Colonic mucosa (tissue), 4 donors: ENCODE measurements at regions not wholly inside any gene's neighbourhood (a gene's known extent, or its start where the extent isn't known, plus 50 kb on each side); places are given as distances from the start of the nearest gene placed in this dataset.

Experiments used
- DNase-seq: peaks from one replicate; pipeline ENCODE4 v3.0.0-alpha.2; 2020
- H3K27ac ChIP-seq: fragments of 200-600 bp; one replicate; pipeline ENCODE4 v1.8.0; 2021
- H3K27me3 ChIP-seq: fragments of 200-600 bp; one replicate; pipeline ENCODE4 v1.8.0; 2021
- H3K36me3 ChIP-seq: fragments of 200-600 bp; one replicate; pipeline ENCODE4 v1.8.0; 2021
- H3K4me1 ChIP-seq: fragments of 200-600 bp; one replicate; pipeline ENCODE4 v1.8.0; 2021; ENCODE audit warnings: mild to moderate bottlenecking
- H3K4me3 ChIP-seq: fragments of 200-600 bp; one replicate; pipeline ENCODE4 v1.8.0; 2021
- H3K9ac ChIP-seq, 2 donors: one replicate each; pipeline ENCODE4 v1.7.0; 2013; ENCODE audit warnings: control low read depth in 2 of 2, low read depth in 2 of 2, low read length in 2 of 2
- H3K9me3 ChIP-seq: fragments of 200-600 bp; one replicate; pipeline ENCODE4 v1.8.0; 2021
- CTCF ChIP-seq: fragments of 200-600 bp; IDR thresholded peaks from one replicate; pipeline ENCODE4 v1.8.0; 2022; ENCODE audit warnings: antibody characterized with exemption, mild to moderate bottlenecking
- intact Hi-C: fragments of 100-400 bp; cut with DNase I; formaldehyde crosslinking; loops from one replicate; pipeline ENCODE4 v1.14.1; 2022
- donor health status: healthy.
- donor health status: DM: no; HTN: no; CAD: no.
- donor health status: DM: no; HTN: no; CAD: no.

GRCh38 chr2:150625741-150626140 is 138.3 kb upstream of the RND3 start:
- no peak overlapping the region for H3K9ac ChIP-seq
- DNase-seq, result no peak
- H3K27me3 ChIP-seq, result no peaks in the 10 kb centered on the region
- TF ChIP-seq CTCF, result no peak
- no peaks in the 10 kb centered on the region for H3K4me1 ChIP-seq
- intact Hi-C loops, result no loop called here
- H3K9me3 ChIP-seq, result no peaks in the 10 kb centered on the region
- H3K36me3 ChIP-seq, result no peaks in the 10 kb centered on the region
- no peak overlapping the region for H3K27ac ChIP-seq
- H3K4me3 ChIP-seq, result no peak overlapping the region

GRCh38 chr2:150625303-150625702 is 137.8 kb upstream of the RND3 start:
- Histone ChIP-seq H3K36me3 (no peaks in the 10 kb centered on the region), H3K9ac (no peak overlapping the region), H3K4me1 (no peaks in the 10 kb centered on the region), H3K27me3 (no peaks in the 10 kb centered on the region), H3K27ac (no peak overlapping the region), H3K4me3 (no peak overlapping the region), H3K9me3 (no peaks in the 10 kb centered on the region)
- intact Hi-C loops, result no loop called here
- no peak for TF ChIP-seq CTCF
- no peak for DNase-seq

GRCh38 chr2:150624001-150624401 is 136.5 kb upstream of the RND3 start:
- Histone ChIP-seq H3K4me1 (no peaks in the 10 kb centered on the region), H3K9ac (no peak overlapping the region), H3K9me3 (no peaks in the 10 kb centered on the region), H3K4me3 (no peak overlapping the region), H3K27me3 (no peaks in the 10 kb centered on the region), H3K36me3 (no peaks in the 10 kb centered on the region), H3K27ac (no peak overlapping the region)
- intact Hi-C loops, result no loop called here
- DNase-seq, result no peak
- TF ChIP-seq CTCF, result no peak

- H3K4me1 ChIP-seq, result no peaks in the 10 kb centered on the region
- no peak overlapping the region for H3K27ac ChIP-seq
- H3K4me3 ChIP-seq, result no peak overlapping the region
- H3K36me3 ChIP-seq, result no peaks in the 10 kb centered on the region
- DNase-seq, result no peak
- H3K9me3 ChIP-seq, result no peaks in the 10 kb centered on the region
- H3K27me3 ChIP-seq, result no peaks in the 10 kb centered on the region
- intact Hi-C loops, result no loop called here
- no peak for TF ChIP-seq CTCF
- no peak overlapping the region for H3K9ac ChIP-seq
Observed at GRCh38 chr2:150621526-150622213, 134.2 kb upstream of the RND3 start.

GRCh38 chr2:150620855-150621254 is 133.4 kb upstream of the RND3 start:
- TF ChIP-seq CTCF, result no peak
- Histone ChIP-seq H3K27me3 (no peaks in the 10 kb centered on the region), H3K9me3 (no peaks in the 10 kb centered on the region), H3K9ac (no peak overlapping the region), H3K4me3 (no peak overlapping the region), H3K36me3 (no peaks in the 10 kb centered on the region), H3K4me1 (no peaks in the 10 kb centered on the region), H3K27ac (no peak overlapping the region)
- intact Hi-C loops, result no loop called here
- DNase-seq, result no peak
